GM18858 (cell line): ENCODE measurements at regions not wholly inside any gene's neighbourhood (a gene's known extent, or its start where the extent isn't known, plus 50 kb on each side); places are given as distances from the start of the nearest gene placed in this dataset.
"Not testable (repeated sequence)": the region's sequence is repeated elsewhere in the genome, so short reads cannot be mapped to it uniquely, and the experiment has no call there.

Experiments
- ATAC-seq: cut with Tn5 transposase; IDR thresholded peaks from one replicate; pipeline ENCODE4 v1.9.1; 2021; ENCODE audit not compliant: unreplicated experiment

GRCh38 chr1:242738702-242739645 lies 214.5 kb upstream of the PLD5 start:
- no peak for ATAC-seq

GRCh38 chr1:242736611-242737010 lies 212.1 kb upstream of the PLD5 start:
- ATAC-seq, result no peak

- no peak for ATAC-seq
Observed at GRCh38 chr1:242735323-242735722, 210.8 kb upstream of the PLD5 start.

- ATAC-seq, result no peak
Observed at GRCh38 chr1:242731446-242731845, 206.9 kb upstream of the PLD5 start.

- no peak for ATAC-seq
Observed at GRCh38 chr1:242728696-242729095, 204.2 kb upstream of the PLD5 start.

GRCh38 chr1:242723044-242723716 lies 198.7 kb upstream of the PLD5 start:
- ATAC-seq, result no peak

GRCh38 chr1:242718967-242719366 lies 194.5 kb upstream of the PLD5 start:
- ATAC-seq, result no peak

GRCh38 chr1:242712248-242712647 lies 187.8 kb upstream of the PLD5 start:
- no peak for ATAC-seq

GRCh38 chr1:242710847-242711246 lies 186.3 kb upstream of the PLD5 start:
- ATAC-seq, result no peak

- no peak for ATAC-seq
Observed at GRCh38 chr1:242710286-242710685, 185.8 kb upstream of the PLD5 start.

- no peak for ATAC-seq
Observed at GRCh38 chr1:242703467-242703866, 179.0 kb upstream of the PLD5 start.

- no peak for ATAC-seq
Observed at GRCh38 chr1:242692988-242693387, 168.5 kb upstream of the PLD5 start.

- ATAC-seq, result no peak
Observed at GRCh38 chr1:242691610-242691945, 167.1 kb upstream of the PLD5 start.

GRCh38 chr1:242690849-242691609 lies 166.5 kb upstream of the PLD5 start:
- ATAC-seq, result no peak

- no peak for ATAC-seq
Observed at GRCh38 chr1:242689378-242689777, 164.9 kb upstream of the PLD5 start.

GRCh38 chr1:242674951-242675645 lies 150.6 kb upstream of the PLD5 start:
- no peak for ATAC-seq

- ATAC-seq, result no peak
Observed at GRCh38 chr1:242673652-242674051, 149.2 kb upstream of the PLD5 start.

- not testable (repeated sequence) for ATAC-seq
Observed at GRCh38 chr1:242673165-242673564, 148.7 kb upstream of the PLD5 start.

- no peak for ATAC-seq
Observed at GRCh38 chr1:242670019-242670418, 145.5 kb upstream of the PLD5 start.

GRCh38 chr1:242662886-242663285 lies 138.4 kb upstream of the PLD5 start:
- no peak for ATAC-seq

GRCh38 chr1:242653772-242654171 lies 129.3 kb upstream of the PLD5 start:
- ATAC-seq, result not testable (repeated sequence)
